ENCODE measurements at regions not wholly inside any gene's neighbourhood (a gene's known extent, or its start where the extent isn't known, plus 50 kb on each side); places are given as distances from the start of the nearest gene placed in this dataset.

DNA sequence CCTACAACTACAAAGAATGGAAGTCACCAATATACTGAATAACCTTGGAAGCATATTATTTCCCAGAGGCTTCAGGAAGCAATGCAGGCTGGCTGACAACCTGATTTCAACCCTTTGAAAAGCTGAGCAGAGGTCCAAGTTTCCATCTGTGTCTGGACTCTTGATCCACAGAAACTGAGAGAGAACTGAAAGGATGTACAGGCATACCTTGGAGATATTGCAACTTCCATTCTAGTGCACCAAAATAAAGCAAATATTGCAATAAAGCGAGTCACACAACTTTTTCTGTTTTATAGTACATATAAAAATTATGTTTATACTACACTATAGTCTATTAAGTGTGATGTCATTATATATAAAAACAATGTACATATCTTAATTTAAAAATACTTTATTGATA is 85.3 kb downstream of the TYW3 start:
- H3K79me2 ChIP-seq (ENCODE audit: control insufficient read depth, insufficient read depth, low read length, unreplicated experiment), result no peaks in the 10 kb centered on the region

DNA sequence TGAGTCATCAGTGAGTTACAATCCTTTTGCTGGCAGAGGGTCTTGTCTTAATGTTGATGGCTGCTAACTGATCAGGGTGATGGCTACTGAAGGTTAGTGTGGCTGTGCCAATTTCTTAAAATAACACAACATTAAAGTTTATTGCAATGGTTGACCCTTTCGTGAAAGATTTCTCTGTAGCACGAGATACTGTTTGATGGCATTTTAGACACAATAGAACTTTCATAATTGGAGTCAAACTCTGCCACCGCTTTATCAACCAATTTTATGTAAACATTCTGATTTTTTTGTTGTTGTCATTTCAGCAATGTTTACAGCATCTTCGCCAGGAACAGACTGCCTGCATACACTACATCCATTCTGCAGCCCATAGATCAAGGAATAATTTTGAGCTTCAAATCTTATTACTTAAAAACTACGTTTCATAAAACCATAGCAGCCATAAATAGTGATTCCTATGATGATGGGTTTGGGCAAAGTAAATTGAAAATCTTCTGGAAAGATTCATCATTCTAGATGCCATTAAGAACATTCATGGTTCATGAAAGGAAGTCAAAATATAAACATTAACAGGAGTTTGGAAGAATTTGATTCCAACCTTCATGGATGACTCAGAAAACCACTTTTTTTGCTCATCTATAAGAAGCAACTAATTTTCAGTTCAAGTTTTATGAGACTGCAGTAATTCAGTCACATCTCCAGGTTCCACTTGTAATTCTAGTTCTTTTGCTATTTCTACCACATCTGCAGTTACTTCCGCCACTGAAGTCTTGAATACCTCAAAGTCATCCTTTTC is 85.9 kb downstream of the TYW3 start:
- Histone ChIP-seq H3K27ac (ENCODE audit: low read depth, low read length) (no peak overlapping the region), H3K4me1 (ENCODE audit: control insufficient read depth, insufficient read depth, low read length, unreplicated experiment) (peaks cover 8% of the 10 kb centered on the region), H2AFZ (ENCODE audit: low read length, unreplicated experiment) (no peak overlapping the region), H3K27me3 (ENCODE audit: insufficient read depth, low read length) (no peaks in the 10 kb centered on the region), H3K4me3 (ENCODE audit: low read depth, low read length) (no peak overlapping the region), H3K79me2 (ENCODE audit: control insufficient read depth, insufficient read depth, low read length, unreplicated experiment) (no peaks in the 10 kb centered on the region), H3K36me3 (ENCODE audit: insufficient read depth, low read length) (no peaks in the 10 kb centered on the region)

More for the DNA sequence above, 85.3 kb downstream of the TYW3 start:
- Histone ChIP-seq H3K27ac (ENCODE audit: low read depth, low read length) (no peak overlapping the region), H2AFZ (ENCODE audit: low read length, unreplicated experiment) (no peak overlapping the region), H3K4me1 (ENCODE audit: control insufficient read depth, insufficient read depth, low read length, unreplicated experiment) (peaks cover 8% of the 10 kb centered on the region), H3K4me3 (ENCODE audit: low read depth, low read length) (no peak overlapping the region), H3K36me3 (ENCODE audit: insufficient read depth, low read length) (no peaks in the 10 kb centered on the region), H3K27me3 (ENCODE audit: insufficient read depth, low read length) (no peaks in the 10 kb centered on the region)

DNA sequence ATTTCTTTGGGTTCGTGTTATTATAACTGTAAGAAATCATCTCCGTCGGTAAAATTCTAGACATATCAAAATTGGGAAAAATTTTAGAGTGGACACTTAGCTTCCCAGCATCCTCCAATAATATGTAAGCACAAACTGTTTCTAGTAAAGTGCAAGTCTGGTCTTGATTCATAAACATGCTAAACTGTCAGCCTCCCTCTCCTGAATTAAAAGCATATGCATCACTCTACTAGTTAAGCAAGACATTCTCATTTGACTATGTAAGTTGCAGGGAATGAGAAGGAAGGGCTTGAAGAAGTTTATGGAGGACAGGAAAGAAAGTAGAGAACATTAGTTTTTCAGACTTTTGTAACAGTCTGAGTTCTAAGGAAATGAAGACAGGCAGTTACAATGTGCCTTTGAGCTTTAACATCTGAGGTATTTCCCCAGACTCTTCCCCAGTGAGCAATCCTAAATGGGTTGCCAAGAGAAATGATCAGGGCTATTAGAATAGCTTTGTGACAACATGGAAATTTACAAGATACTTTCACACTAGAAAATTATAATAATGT is 90.0 kb downstream of the TYW3 start:
- H3K79me2 ChIP-seq (ENCODE audit: control insufficient read depth, insufficient read depth, low read length, unreplicated experiment), result no peaks in the 10 kb centered on the region
- no peak overlapping the region for H2AFZ ChIP-seq (ENCODE audit: low read length, unreplicated experiment)
- no peak overlapping the region for H3K27ac ChIP-seq (ENCODE audit: low read depth, low read length)
- H3K27me3 ChIP-seq (ENCODE audit: insufficient read depth, low read length), result no peaks in the 10 kb centered on the region
- no peaks in the 10 kb centered on the region for H3K36me3 ChIP-seq (ENCODE audit: insufficient read depth, low read length)
- peaks cover 8% of the 10 kb centered on the region for H3K4me1 ChIP-seq (ENCODE audit: control insufficient read depth, insufficient read depth, low read length, unreplicated experiment)
- no peak overlapping the region for H3K4me3 ChIP-seq (ENCODE audit: low read depth, low read length)

DNA sequence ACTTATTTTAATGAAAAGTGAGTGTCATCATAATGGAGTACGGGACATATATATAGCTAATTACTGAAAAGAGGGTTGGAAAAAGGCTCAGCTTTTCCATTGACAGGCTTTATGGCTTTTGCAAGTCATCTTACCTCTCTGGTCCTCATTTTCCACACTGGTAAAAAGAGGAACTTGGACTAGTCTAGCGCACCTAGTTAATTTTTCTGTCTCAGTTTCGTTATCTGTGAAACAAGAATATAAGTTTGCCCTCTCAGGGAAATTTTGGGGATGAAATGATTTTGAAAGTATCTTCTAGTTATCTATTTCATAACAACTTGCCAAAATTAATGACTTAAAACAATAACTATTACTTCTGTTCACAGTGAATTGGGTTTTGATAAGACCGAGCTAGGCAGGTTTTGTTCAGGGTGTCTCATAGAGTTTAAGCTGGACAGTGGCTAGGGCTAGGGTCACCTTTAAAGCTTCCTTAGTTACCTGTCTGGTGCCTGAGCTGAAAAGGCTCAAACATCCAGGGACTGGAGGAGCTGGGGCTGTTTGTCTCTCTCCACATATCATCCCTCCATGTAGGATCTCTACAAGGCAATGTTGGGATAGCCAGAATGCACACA is 91.7 kb downstream of the TYW3 start:
- H3K79me2 ChIP-seq (ENCODE audit: control insufficient read depth, insufficient read depth, low read length, unreplicated experiment), result no peaks in the 10 kb centered on the region
- H2AFZ ChIP-seq (ENCODE audit: low read length, unreplicated experiment), result no peak overlapping the region
- no peaks in the 10 kb centered on the region for H3K27me3 ChIP-seq (ENCODE audit: insufficient read depth, low read length)
- H3K36me3 ChIP-seq (ENCODE audit: insufficient read depth, low read length), result no peaks in the 10 kb centered on the region
- no peak overlapping the region for H3K4me3 ChIP-seq (ENCODE audit: low read depth, low read length)
- no peak overlapping the region for H3K27ac ChIP-seq (ENCODE audit: low read depth, low read length)
- H3K4me1 ChIP-seq (ENCODE audit: control insufficient read depth, insufficient read depth, low read length, unreplicated experiment), result no peaks in the 10 kb centered on the region

DNA sequence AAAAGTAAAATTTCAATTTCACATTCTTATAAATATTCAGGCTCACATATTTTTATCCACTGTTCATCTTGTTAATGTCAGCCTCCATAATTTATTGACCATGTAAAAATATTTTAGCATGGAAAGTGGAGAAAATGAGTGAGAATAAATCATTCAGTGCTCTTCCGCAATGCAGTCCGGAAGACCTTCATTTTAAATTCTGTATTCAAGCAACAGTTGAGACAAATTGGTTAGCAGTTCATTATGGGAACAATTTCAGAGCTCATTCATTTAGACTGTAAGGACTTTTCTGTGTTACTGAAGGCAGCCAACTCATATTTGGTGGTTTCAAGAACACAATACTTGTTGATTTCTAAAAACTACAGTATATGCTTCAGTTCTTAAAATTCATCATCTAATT is 97.8 kb downstream of the TYW3 start:
- no peaks in the 10 kb centered on the region for H3K79me2 ChIP-seq (ENCODE audit: control insufficient read depth, insufficient read depth, low read length, unreplicated experiment)
- H3K4me1 ChIP-seq (ENCODE audit: control insufficient read depth, insufficient read depth, low read length, unreplicated experiment), result no peaks in the 10 kb centered on the region

DNA sequence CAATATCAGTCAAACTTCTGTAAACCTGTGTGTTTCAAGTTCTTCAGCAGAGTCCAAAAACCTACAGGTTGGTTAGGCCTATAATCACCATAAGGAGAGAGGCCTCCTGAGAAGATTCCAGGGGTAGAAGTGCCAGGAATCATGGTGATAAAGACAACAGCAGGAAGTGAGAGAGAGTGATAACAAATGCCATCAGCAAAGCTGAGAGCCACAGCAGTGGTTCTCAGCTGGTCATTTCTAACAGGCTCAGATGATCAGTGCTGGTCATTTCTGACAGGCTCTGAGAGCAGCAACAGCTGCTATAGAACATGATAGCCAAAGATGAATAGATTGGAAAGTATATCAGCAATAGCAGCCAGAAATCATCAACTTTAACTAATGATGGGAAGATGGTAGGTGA is 101.3 kb downstream of the TYW3 start:
- no peaks in the 10 kb centered on the region for H3K27me3 ChIP-seq (ENCODE audit: insufficient read depth, low read length)
- no peak overlapping the region for H2AFZ ChIP-seq (ENCODE audit: low read length, unreplicated experiment)
- no peaks in the 10 kb centered on the region for H3K79me2 ChIP-seq (ENCODE audit: control insufficient read depth, insufficient read depth, low read length, unreplicated experiment)
- H3K4me1 ChIP-seq (ENCODE audit: control insufficient read depth, insufficient read depth, low read length, unreplicated experiment), result no peaks in the 10 kb centered on the region
- H3K36me3 ChIP-seq (ENCODE audit: insufficient read depth, low read length), result no peaks in the 10 kb centered on the region
- H3K4me3 ChIP-seq (ENCODE audit: low read depth, low read length), result no peak overlapping the region
- no peak overlapping the region for H3K27ac ChIP-seq (ENCODE audit: low read depth, low read length)

More for the DNA sequence above, 97.8 kb downstream of the TYW3 start:
- Histone ChIP-seq H3K27ac (ENCODE audit: low read depth, low read length) (no peak overlapping the region), H3K27me3 (ENCODE audit: insufficient read depth, low read length) (no peaks in the 10 kb centered on the region), H3K4me3 (ENCODE audit: low read depth, low read length) (no peak overlapping the region), H2AFZ (ENCODE audit: low read length, unreplicated experiment) (no peak overlapping the region), H3K36me3 (ENCODE audit: insufficient read depth, low read length) (no peaks in the 10 kb centered on the region)

DNA sequence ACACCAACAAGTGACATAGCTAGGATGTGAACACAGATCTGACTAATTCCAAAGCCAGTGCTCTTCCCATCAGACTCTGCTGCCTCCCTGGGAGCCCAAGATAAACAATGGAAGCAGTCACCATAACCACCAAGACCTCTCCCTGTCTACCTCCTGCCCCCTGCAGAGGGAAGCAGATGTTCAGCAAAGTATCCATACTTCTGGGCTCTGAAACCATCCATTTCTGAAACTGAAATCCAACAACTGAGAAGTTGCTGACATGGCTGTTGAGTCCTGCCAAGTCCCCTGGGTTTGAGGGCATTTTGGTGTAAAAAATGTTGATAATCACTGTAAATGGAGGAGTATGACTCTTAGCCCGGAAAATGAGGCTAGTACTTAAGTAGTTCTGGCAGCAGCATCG is 102.1 kb downstream of the TYW3 start:
- Histone ChIP-seq H3K27me3 (ENCODE audit: insufficient read depth, low read length) (no peaks in the 10 kb centered on the region), H2AFZ (ENCODE audit: low read length, unreplicated experiment) (no peak overlapping the region), H3K4me1 (ENCODE audit: control insufficient read depth, insufficient read depth, low read length, unreplicated experiment) (no peaks in the 10 kb centered on the region), H3K36me3 (ENCODE audit: insufficient read depth, low read length) (no peaks in the 10 kb centered on the region), H3K27ac (ENCODE audit: low read depth, low read length) (no peak overlapping the region), H3K79me2 (ENCODE audit: control insufficient read depth, insufficient read depth, low read length, unreplicated experiment) (no peaks in the 10 kb centered on the region), H3K4me3 (ENCODE audit: low read depth, low read length) (no peak overlapping the region)

DNA sequence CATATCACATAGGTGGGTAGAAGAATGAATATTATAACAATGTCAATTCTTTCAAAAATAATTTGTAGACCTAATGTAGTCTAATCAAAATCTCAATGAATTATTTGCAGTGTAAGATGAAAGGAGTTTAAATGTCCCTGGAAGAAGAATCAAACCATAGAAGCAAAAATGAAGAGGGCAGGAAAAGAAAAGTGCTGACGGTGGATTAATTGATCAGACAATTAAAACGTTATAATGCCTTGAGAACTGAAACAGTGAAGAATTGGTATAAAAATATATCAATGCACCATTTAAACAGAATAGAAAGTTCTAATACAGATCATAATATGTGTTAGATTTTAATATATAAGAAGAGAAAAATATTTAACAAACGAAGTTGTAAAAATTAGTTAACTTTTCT is 109.8 kb downstream of the TYW3 start:
- no peaks in the 10 kb centered on the region for H3K36me3 ChIP-seq (ENCODE audit: insufficient read depth, low read length)
- no peak overlapping the region for H3K27ac ChIP-seq (ENCODE audit: low read depth, low read length)
- no peak overlapping the region for H3K4me3 ChIP-seq (ENCODE audit: low read depth, low read length)
- no peak overlapping the region for H2AFZ ChIP-seq (ENCODE audit: low read length, unreplicated experiment)
- H3K27me3 ChIP-seq (ENCODE audit: insufficient read depth, low read length), result no peaks in the 10 kb centered on the region
- H3K79me2 ChIP-seq (ENCODE audit: control insufficient read depth, insufficient read depth, low read length, unreplicated experiment), result no peaks in the 10 kb centered on the region
- H3K4me1 ChIP-seq (ENCODE audit: control insufficient read depth, insufficient read depth, low read length, unreplicated experiment), result no peaks in the 10 kb centered on the region

DNA sequence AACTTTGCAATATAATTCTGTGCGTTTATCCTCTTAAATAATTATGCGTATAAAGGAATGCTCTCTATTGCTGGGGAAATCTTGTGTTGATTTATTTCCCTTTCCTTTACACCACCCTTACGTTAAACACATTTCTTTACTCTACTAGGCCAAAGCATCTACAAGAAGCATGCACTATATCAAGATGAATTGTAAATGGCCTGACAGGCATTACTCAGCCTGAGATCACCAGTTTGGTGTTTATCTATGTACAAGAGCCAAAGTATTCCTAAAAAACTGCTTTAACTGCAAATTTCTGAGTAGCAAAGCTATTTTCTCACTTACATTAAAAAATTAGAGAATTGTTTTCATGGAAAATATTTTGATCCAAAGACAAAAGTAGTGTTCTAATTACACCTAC is 114.8 kb downstream of the TYW3 start:
- Histone ChIP-seq H3K27me3 (ENCODE audit: insufficient read depth, low read length) (no peaks in the 10 kb centered on the region), H3K36me3 (ENCODE audit: insufficient read depth, low read length) (no peaks in the 10 kb centered on the region), H3K4me1 (ENCODE audit: control insufficient read depth, insufficient read depth, low read length, unreplicated experiment) (no peaks in the 10 kb centered on the region), H3K79me2 (ENCODE audit: control insufficient read depth, insufficient read depth, low read length, unreplicated experiment) (no peaks in the 10 kb centered on the region), H3K4me3 (ENCODE audit: low read depth, low read length) (no peak overlapping the region), H3K27ac (ENCODE audit: low read depth, low read length) (no peak overlapping the region), H2AFZ (ENCODE audit: low read length, unreplicated experiment) (no peak overlapping the region)

DNA sequence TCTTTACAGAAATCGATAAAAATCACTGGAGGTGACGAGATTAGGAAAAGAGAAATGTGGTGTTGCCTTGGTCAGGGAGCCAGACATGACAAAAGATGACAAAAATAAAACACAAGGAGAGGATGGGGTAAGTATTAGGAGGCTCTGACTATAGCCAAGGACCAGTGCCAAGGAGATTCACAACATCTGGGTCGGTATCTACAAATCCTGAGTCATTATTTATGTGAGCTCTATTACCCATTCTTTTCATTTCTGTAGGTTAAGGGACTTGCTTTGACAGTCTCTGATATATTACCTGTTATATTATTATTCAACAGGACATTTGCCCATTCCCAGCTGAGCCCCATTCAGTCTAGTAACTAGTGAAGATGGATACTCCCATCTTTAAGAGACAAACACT is 120.8 kb downstream of the TYW3 start:
- Histone ChIP-seq H3K79me2 (ENCODE audit: control insufficient read depth, insufficient read depth, low read length, unreplicated experiment) (no peaks in the 10 kb centered on the region), H3K27ac (ENCODE audit: low read depth, low read length) (no peak overlapping the region), H2AFZ (ENCODE audit: low read length, unreplicated experiment) (no peak overlapping the region), H3K27me3 (ENCODE audit: insufficient read depth, low read length) (no peaks in the 10 kb centered on the region), H3K36me3 (ENCODE audit: insufficient read depth, low read length) (no peaks in the 10 kb centered on the region), H3K4me1 (ENCODE audit: control insufficient read depth, insufficient read depth, low read length, unreplicated experiment) (no peaks in the 10 kb centered on the region), H3K4me3 (ENCODE audit: low read depth, low read length) (no peak overlapping the region)

DNA sequence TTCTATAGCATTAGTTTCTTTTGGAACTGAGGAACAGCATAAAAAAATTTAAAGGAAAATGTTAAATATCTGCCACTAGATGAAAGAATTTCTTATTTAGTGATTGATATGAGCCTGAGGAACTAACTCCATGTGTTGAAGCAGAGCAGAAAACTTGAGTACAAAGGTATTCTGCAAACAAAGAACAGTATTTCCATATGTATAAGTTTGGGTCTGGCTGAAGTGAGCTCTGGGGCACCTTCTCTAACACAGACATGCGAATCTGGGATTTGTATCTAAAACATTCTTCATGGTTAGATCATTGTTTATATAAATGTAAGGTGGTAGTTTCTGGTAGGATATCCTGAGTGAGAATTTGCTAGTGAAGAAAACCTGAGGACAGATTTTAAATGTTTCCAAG is 123.2 kb downstream of the TYW3 start:
- H2AFZ ChIP-seq (ENCODE audit: low read length, unreplicated experiment), result no peak overlapping the region
- H3K27me3 ChIP-seq (ENCODE audit: insufficient read depth, low read length), result no peaks in the 10 kb centered on the region
- H3K36me3 ChIP-seq (ENCODE audit: insufficient read depth, low read length), result no peaks in the 10 kb centered on the region
- H3K27ac ChIP-seq (ENCODE audit: low read depth, low read length), result no peak overlapping the region
- no peaks in the 10 kb centered on the region for H3K4me1 ChIP-seq (ENCODE audit: control insufficient read depth, insufficient read depth, low read length, unreplicated experiment)
- H3K4me3 ChIP-seq (ENCODE audit: low read depth, low read length), result no peak overlapping the region
- H3K79me2 ChIP-seq (ENCODE audit: control insufficient read depth, insufficient read depth, low read length, unreplicated experiment), result no peaks in the 10 kb centered on the region

Measured in ACC112 (cell line).